Activated CD8-positive, alpha-beta memory T cell treated with anti-CD3 and anti-CD28 coated beads, Interleukin-2, amount 50 U/mL, for 4 hours (primary cell): ENCODE measurements at regions not wholly inside any gene's neighbourhood (a gene's known extent, or its start where the extent isn't known, plus 50 kb on each side); places are given as distances from the start of the nearest gene placed in this dataset.
"Not testable (repeated sequence)": the region's sequence is repeated elsewhere in the genome, so short reads cannot be mapped to it uniquely, and the experiment has no call there.

Experiments
- DNase-seq: peaks from one replicate; pipeline ENCODE4 v3.0.0-alpha.2; 2020

- not testable (repeated sequence) for DNase-seq
These were observed 4545.7 kb upstream of the TPTE start for GRCh38 chr21:5975719-5976118.

- not testable (repeated sequence) for DNase-seq
These were observed 4523.8 kb upstream of the TPTE start for GRCh38 chr21:5997586-5997985.

GRCh38 chr21:6015422-6016057 lies 4505.8 kb upstream of the TPTE start:
- DNase-seq: not testable (repeated sequence)

GRCh38 chr21:6020460-6020859 lies 4500.9 kb upstream of the TPTE start:
- not testable (repeated sequence) for DNase-seq

GRCh38 chr21:6020953-6021716 lies 4500.2 kb upstream of the TPTE start:
- DNase-seq: not testable (repeated sequence)

- DNase-seq: not testable (repeated sequence)
These were observed 4499.6 kb upstream of the TPTE start for GRCh38 chr21:6021717-6022270.

GRCh38 chr21:6023331-6023730 lies 4498.1 kb upstream of the TPTE start:
- DNase-seq: not testable (repeated sequence)

GRCh38 chr21:6025139-6025538 lies 4496.2 kb upstream of the TPTE start:
- DNase-seq: not testable (repeated sequence)

- DNase-seq: not testable (repeated sequence)
These were observed 4493.9 kb upstream of the TPTE start for GRCh38 chr21:6027497-6027896.

- not testable (repeated sequence) for DNase-seq
These were observed 4487.2 kb upstream of the TPTE start for GRCh38 chr21:6034124-6034678.

- not testable (repeated sequence) for DNase-seq
These were observed 4486.4 kb upstream of the TPTE start for GRCh38 chr21:6034820-6035473.

- DNase-seq: not testable (repeated sequence)
These were observed 4485.8 kb upstream of the TPTE start for GRCh38 chr21:6035474-6036155.

GRCh38 chr21:6039224-6039623 lies 4482.2 kb upstream of the TPTE start:
- DNase-seq: not testable (repeated sequence)

- DNase-seq: not testable (repeated sequence)
These were observed 4481.3 kb upstream of the TPTE start for GRCh38 chr21:6040095-6040494.

- DNase-seq: not testable (repeated sequence)
These were observed 4477.7 kb upstream of the TPTE start for GRCh38 chr21:6043430-6044275.

GRCh38 chr21:6044695-6045094 lies 4476.7 kb upstream of the TPTE start:
- not testable (repeated sequence) for DNase-seq

- not testable (repeated sequence) for DNase-seq
These were observed 4471.5 kb upstream of the TPTE start for GRCh38 chr21:6049930-6050329.

GRCh38 chr21:6052109-6052508 lies 4469.3 kb upstream of the TPTE start:
- DNase-seq: not testable (repeated sequence)

- DNase-seq: not testable (repeated sequence)
These were observed 4468.2 kb upstream of the TPTE start for GRCh38 chr21:6053145-6053544.

- DNase-seq: not testable (repeated sequence)
These were observed 4462.4 kb upstream of the TPTE start for GRCh38 chr21:6058997-6059396.

- DNase-seq: not testable (repeated sequence)
These were observed 4461.2 kb upstream of the TPTE start for GRCh38 chr21:6060054-6060681.
